ENCODE measurements at regions not wholly inside any gene's neighbourhood (a gene's known extent, or its start where the extent isn't known, plus 50 kb on each side); places are given as distances from the start of the nearest gene placed in this dataset.
"Not testable (repeated sequence)": the region's sequence is repeated elsewhere in the genome, so short reads cannot be mapped to it uniquely, and the experiment has no call there.

DNA sequence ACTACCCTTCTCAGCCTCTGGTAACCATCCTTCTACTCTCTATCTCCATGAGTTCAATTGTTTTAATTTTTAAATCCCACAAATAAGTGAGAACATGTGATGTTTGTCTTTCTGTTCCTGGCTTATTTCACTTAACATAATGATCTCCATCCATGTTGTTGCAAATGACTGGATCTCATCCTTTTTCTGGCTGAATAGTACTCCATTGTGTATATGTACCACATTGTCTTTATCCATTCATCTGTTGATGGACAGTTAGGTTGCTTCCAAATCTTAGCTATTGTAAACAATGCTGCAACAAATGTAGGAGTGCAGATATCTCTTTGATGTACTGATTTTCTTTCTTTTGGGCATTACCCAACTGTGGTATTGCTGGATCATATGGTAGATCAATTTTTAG lies 103.0 kb downstream of the CARTPT start:
- DNase-seq: not testable (repeated sequence)

DNA sequence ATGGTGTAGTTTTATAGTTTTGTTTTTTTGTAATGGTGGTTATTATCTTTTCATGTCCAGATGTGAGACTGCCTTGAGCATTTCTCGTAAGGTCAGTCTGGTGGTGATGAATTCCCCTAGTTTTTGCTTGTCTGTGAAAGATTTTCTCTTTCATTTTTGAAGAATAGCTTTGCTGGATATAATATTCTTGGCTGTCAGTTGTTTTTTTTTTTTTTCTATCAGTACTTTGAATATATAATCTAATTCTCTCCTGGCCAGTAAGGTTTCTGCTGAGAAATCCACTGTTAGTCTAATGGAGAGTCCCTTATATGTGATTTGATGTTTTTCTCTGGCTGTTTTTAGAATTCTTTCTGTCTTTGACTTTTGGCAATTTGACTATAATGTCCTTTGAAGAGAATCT lies 106.9 kb downstream of the CARTPT start:
- no peak for DNase-seq

DNA sequence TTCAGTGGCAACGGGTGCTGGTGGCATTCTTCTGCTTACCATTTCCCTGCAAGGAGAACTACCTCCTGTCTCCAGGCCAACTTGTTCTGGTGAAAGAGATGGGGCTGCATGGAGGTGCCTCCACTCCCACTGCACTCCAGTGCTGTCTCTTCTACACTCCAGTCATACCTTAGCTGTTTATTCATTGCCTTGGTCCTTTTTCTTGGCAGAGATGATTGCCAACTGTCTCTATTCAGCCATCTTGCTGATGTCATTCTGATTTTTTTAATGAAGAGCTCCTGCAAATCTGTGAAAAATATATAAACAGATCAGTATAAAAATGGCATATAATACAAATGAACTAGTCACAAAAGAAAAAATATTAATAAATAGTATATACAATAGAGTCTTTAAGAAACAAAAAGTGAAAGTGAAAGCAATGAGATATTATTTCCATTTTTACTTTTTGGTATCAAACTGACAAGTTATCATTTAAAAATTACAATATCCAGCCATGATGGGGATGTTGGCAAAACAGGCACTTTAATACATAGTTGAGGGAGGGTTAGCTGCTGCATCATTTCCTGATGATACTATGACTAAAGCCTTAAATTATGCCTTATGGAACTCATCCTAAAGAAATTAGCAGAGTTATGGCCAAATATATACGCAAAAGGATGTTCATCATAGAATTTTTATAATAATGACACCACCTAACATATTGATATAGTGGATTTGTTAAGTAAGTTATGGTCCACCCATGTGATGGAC lies 109.4 kb downstream of the CARTPT start:
- DNase-seq: no peak

DNA sequence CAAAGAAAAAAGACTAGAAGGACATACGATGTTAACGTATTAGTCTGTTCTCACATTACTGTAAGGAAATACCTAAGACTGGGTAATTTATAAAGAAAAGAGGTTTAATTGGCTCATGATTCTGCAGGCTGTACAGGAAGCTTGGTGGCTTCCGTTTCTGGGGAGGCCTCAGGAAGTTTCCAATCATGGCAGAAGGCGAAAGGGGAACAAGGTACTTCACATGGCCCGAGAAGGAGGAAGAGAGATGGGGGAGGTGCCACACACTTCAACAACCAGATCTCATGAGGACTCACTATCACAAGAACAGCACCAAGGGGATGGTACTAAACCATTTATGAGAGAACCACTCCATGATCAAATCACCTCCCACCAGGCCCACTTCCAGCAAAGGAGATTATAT lies 110.1 kb downstream of the CARTPT start:
- no peak for DNase-seq

DNA sequence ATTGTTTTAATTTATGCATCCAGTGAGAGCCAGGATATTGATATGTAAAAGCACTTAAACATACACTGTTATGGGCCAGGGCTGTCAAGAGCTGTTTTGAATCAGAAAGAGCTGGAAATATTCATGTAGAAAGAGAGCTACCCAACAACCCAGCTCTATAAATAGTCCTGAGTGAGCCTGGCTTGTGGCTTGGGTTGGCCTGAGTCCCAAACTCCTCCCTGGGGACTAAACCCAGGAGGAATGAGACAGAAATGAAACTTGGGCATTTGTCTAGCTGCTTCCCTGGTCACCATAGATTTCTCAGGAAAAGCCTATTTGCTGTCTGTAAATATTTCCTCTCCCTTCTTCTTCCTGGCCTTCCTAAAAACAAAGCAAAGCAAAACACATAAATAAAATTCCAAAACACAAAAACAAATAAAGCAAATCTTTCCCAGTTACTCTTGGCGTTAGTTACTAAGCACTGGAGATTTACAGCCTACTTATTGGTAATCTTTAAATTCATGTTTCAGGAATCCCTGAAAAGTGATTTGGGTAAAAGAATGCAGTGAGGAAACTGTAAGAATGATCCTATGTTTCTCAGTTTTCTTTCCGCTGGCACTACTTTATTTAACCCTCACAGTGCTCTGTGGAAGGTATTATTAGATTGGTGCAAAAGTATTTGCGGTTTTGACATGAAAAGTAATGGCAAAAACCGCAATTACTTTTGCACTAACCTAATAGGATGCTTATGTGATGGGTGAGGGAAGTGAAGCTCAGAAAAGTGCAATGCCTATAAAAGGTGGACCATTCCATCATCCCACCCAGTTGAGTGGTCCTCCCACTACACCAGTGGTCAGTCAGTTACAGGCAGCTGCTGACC lies 111.8 kb downstream of the CARTPT start:
- peak in 1 of 2 experiments; percentile 49 for DNase-seq

DNA sequence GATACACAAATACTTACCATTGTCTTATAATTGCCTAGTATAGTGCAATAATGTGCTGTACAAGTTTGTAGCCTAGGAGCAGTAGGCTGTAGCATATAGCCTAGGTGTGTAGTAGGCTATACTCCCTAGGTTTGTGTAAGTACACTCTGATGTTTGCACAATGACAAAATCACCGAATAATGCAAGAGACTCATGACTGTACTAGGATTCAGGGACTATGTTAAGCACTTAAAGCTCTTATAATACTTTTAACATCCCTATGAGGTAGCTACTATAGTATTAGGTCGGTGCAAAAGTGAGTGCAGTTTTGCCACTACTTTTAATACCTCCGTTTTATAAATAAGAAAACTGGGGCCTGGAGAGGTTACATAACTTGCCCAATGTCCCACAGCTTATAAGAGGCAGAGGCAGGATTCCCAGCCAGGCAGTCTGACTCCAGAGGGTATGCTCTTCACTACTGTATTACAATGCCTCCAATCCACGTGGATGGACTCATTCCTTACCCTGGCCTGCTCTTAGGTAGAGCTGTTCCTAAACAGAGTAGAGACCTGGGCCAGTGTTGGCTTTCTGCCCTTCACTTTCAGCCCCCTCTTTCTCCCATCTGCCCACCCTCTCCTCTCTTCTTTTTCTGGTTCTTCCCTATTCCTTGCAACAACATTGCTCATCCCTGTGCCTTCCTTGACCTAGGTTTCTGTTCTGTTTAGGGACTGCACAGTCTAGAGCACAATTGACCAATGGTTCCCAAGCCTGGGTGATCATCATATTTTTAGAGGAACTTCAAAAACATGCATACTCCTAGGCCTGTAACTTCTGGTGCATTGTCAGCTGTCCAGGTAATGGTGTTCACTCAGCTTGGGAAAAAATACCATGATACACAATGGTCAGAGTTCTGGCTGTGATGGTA lies 114.0 kb downstream of the CARTPT start:
- no peak for DNase-seq

DNA sequence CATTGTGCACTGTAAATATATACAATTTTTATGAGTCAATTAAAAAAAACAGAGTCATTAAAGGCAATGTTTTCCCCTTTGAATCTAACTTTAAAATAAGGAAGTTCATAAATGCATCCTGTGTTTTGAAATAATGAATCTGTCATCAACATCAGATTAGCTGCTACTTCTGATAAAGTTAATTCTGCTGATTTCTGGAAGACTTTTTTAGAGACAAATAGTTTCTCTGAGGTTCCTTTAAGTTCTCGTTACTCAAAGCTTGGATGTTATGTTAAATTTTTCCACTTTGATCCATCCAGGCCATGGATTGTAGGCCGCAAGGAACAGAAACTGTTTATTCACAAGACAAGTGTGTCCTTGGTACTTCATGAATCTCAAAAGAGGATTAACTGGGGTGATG lies 115.5 kb downstream of the CARTPT start:
- DNase-seq: no peak

DNA sequence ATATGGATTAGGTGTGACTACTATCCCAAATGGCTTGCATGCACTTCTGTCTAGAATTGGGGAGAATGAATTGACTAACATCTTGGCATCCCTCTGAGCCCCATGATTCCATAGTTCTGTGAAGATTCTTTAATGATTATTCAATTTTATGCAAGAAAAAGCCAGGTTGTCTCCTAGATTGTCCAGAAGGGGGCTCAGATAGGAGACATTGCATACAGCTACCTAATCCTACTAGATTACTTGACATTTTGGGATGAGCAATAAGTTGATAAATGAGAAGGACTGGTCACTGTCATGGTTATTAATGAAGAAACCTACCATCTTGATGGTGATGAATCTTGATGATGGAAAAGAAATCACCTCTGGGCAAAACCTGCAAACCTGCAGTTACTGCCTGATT lies 117.0 kb downstream of the CARTPT start:
- no peak for DNase-seq

DNA sequence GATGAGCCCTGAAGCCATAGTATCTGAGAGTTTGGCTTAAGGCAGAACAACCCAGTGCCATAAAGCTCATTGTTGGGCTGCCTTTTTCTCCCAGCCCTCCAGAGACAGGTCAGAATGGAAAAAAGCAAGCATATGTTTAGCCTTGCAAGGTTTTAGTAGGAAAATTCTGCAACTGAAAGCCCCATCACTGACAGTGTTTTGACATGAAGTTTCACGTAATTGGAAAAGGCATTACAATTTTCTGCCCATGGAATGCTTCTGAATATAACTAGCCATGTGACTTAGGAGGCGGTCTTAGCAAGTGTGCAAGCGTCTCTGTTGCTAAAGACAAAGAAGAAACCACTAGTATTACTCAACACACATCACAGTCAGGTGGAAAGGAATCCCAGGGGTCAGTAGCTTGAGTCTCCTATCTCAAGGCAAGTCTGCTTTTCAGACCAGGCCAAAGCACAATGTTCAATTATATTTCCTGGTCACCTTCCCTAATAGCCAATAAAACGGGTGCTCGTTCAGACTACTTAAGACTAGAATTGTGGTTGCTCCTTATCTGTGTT lies 117.6 kb downstream of the CARTPT start:
- DNase-seq: no peak

DNA sequence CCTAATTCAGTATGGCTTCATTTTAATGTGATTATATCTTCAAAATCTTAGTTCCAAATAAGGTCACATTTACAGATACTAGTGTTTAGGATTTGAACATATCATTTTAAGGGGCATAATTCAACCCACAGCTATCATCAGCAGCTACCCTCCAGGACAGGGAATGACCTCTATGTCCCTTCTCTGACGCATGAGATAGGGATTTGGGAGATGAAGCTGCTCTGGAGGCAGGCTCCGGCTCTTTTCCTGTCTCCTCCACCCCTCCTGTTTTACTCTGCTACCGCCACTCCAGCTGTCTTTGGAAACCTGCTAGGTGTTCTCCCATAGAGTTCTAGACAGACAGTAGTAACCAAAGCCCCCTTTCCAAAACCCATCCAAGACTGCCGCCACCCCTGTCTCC lies 119.2 kb downstream of the CARTPT start:
- no peak for DNase-seq

DNA sequence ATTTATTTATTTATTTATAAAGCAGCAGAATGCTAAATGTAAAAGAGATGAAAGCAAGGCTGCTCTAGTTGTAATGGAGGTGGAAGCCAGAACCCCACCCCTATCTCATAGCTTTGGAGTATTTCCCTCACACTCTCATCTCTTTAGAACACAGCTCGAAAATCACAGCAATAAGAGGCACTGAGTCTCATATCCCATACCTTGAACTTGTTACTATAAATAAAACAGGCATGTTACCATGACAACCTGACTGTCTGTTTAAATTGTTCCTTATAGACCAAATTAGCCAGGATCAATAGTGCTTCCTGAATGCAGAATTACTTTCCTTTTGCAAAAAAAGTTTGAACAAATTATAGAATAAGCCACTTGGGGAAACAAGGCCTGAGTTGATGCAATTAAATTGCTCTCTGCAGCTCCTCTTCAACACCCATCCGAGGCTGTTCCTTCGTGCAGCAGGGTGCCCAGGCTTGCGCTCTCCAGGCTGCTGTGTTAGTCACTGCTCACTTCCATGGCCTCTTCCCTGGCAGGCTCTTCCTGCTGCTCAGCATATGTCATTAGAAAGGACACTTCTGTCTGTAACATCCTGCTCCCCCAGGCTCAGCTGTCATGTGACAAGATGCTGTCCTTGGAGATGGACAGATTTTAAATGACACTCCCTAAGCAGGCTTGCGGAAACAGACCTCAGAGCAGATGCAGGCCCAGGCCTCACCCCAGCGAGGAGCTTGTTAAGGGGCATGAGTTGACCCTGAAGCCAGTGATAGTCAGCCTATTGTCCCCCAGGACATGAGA lies 120.2 kb downstream of the CARTPT start:
- DNase-seq: no peak

DNA sequence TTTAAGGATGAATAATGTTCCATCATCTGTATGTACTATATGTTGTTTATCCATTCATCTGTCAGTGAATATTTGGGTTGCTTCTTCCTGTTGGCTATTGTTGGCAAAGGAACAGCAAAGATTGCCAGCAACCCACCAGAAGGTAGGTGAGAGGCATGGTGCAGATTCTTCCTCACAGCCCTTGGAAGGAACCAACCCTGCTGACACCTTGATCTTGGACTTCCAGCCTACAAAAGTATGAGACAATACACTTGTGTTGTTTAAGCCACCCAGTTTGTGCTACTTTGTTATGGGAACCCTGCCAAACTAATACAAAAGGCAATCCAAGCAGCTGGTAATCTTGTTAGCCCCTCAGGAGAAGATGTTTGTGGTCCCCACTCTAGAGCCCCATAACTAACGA lies 122.0 kb downstream of the CARTPT start:
- DNase-seq: no peak

DNA sequence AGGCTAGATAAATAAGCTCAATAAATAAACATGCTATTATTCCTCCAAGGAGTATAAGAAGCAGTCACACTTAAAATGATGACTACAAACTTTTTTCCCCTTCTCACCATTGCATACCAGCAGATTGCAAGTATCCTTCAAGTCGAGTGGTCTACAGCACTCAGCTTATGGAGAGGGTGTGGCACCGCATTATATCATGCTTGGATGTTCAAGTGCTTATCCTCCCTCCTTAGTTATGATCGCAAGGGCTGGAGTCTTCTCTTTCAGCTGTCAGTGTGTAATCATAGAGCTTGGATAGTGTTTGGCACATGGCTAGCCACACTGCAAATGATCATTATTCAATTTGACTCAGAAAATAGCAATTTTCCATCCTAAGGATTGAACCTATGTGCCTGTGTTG lies 124.0 kb downstream of the CARTPT start:
- no peak for DNase-seq

DNA sequence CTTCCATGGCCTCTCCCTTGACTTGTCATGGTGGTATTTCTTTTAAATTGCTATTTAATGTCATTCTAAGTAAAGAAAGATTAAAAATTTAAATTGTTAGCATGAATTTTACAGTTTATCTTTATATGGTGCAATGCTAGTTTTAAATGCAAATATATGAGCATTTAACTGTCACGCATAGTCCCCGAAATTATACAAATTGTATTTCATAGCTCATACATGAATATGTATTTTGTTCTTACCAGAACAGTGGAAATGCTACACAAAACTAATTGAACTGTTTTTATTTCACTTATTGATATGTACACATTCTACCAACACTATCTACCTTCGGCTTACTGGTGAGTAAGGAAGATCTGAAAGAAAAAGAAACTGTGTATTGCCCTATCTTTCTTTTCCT lies 125.8 kb downstream of the CARTPT start:
- no peak for DNase-seq

DNA sequence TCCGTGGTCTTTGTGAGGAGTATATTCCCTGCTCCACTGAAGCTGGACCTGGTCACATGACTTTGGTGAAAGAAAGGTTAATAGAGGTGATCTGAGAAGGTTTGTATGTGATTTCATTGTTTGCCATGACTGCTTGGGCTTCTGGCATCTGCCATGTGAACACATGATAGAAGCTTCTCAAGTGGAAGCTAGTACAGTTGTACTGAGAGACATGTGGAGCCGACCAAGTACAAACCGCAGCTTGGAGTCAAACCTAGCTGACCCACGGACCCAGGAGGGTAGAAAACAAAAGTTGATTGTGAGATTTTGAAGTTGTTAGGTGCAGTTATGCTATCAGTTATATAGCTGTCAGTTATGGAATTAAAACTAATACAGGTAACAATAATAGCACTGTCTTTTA lies 140.4 kb downstream of the CARTPT start:
- no peak for DNase-seq

DNA sequence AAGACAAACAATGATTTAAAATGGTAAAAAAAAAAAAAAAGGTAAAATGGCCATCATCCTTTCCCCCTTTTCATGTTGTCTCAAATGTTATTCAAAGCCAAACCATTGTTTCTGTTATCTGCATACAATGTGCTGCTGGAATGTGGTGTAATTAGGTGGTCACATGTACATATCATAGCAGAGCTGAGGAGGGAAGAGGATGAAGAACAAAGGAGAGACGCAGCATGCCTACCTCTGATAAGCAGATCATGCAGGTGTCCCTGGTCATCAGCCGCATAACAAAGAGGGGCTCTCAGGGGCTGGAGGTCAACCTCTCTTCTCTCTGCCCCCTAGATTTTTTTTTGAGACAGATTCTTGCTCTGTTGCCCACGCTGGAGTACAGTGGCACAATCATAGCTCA lies 141.0 kb downstream of the CARTPT start:
- DNase-seq: no peak

DNA sequence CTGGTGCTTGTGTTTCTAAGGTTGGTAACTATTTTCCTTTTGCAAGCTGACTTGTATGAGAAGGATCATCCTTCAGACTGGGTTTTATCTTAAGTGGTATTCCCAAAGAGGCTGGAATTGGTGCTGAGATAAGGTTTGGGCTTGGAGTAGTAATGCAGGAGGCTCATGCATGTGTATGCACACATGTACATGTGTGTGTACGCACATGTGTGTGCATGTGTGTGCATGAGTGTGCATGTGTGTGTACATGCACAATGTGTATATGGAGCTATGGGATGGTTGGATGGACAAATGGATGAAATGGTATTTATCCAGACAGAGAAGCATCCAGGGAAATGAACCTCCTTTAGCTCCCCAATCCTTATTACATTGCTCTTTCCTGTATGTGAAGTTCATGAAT lies 142.6 kb downstream of the CARTPT start:
- DNase-seq: no peak

DNA sequence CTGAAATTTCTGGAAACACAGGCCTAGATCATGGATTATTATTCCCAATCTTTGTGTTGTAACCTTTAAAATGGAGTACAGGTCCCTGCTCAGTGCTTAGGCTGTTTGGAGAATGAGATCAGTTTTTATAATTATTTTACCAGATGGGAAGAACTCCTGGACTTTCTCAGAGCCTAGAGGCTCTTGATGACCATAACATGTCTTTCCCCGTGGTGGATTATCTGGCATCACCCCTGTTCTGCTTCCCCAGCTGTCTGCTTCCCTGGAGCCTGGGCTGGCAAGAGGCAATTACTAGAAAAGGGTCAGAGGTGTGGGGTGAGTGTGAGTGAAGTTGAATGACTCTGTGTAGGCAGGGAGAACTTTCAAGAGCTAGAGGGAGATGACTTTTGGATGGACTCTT lies 143.0 kb downstream of the CARTPT start:
- DNase-seq: no peak

DNA sequence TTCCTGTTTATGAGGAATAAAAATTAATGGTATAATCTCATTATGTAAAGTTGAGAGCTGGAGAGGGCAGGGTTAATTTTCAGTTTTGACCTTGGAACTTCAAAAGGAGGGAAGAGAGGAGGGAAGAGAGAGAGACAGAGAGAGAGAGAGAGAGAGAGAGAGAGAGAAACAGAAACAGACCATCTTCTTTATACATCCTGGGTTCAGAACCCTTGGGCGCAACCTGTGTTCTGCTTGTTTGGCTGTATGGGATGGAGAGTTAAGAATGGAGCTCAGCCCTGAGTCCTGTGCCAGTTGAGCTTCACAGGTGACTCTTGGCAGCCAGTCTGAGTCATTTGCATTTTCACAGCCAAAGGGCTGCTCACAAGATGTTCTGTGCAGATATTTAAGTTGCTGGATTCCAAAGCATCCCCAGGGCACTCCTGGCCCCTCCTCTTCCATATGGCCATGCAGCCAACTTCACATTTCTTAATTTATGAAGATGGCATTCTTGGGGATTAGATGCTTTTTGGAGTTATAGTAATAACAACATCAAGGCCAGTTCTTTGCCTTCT lies 143.5 kb downstream of the CARTPT start:
- DNase-seq: no peak

DNA sequence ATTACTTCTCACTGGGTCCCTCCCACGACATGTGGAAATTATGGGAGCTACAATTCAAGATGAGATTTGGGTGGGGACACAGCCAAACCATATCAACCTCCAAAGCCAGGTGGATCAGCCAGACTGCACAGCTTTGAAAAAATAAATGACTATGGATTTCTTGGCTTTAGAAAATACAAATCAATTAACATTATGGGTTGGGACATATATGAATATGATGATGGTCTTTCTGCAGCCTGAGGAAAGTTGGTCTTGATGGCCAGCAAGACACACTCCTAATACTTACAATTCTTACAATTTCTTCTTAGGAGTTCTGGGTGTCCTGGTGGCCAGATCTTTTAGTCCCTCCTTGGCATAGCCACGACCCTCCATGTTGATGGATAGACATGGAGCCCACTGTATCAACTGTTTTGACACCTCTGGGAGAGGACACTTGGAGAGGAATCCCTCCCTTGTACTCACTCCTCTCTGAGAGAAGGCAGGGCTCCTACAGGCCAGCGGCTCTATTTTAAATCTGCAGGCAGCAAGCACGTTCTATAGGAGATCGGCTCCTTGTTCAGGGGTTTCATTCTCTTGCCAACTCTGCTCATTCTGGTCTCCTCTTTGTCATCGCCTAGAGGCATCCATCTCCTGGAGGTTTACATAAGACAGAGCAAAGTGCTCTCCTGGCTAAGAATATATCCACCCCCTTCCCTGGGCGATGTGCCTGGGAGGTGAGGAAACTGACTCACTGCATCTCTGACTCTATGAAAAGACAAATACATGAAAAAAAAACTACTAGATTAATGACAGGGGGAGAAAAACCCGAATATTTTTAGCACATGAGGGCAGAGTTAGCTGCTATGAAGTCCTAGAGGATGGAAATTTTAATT lies 145.9 kb downstream of the CARTPT start:
- DNase-seq: no peak
